H1 (cell line): ENCODE measurements at regions not wholly inside any gene's neighbourhood (a gene's known extent, or its start where the extent isn't known, plus 50 kb on each side); places are given as distances from the start of the nearest gene placed in this dataset.

ENCODE experiments used
- CTCF ChIA-PET: fragments of 300-600 bp; sonication (Branson Sonifier 250); formaldehyde crosslinking; loops from one replicate; lab custom pipeline; 2021; ENCODE audit not compliant: partially characterized antibody; lab: Charles Lee
- POLR2A ChIA-PET: fragments of 300-600 bp; sonication (Branson Sonifier 250); formaldehyde crosslinking; loops from one replicate; lab custom pipeline; 2021; ENCODE audit warnings: inconsistent platforms; ENCODE audit not compliant: partially characterized antibody; lab: Charles Lee
- DNase-seq, 2 experiments: peaks; one replicate each; pipeline versions ENCODE4 v3.0.0 to v3.0.0-alpha.2; 2010 to 2022; ENCODE audit warnings: low spot score in 2 of 2, low read depth in 1 of 2, mixed read lengths in 1 of 2
- FAIRE-seq: peaks from 2 replicates; lab custom pipeline; 2011; peaks lifted over from hg19 to GRCh38; lab: Jason Lieb, UNC
- H2AFZ ChIP-seq: 2 replicates; pipeline ENCODE4 v1.8.1; 2012; ENCODE audit warnings: low read length, inconsistent platforms
- H2AK5ac ChIP-seq: 2 replicates; pipeline ENCODE4 v1.6.1; 2013; ENCODE audit warnings: low read depth, low read length
- H2BK120ac ChIP-seq: replicated peaks from 2 replicates; pipeline ENCODE3; 2013; ENCODE audit warnings: low read depth, low read length, inconsistent platforms
- H2BK12ac ChIP-seq: 2 replicates; pipeline ENCODE4 v1.6.1; 2013; ENCODE audit warnings: low read depth, low read length
- H2BK15ac ChIP-seq: 2 replicates; pipeline ENCODE4 v1.6.1; 2013; ENCODE audit warnings: low read length
- H2BK20ac ChIP-seq: 2 replicates; pipeline ENCODE4 v1.6.1; 2013; ENCODE audit warnings: low read length
- H2BK5ac ChIP-seq: 2 replicates; pipeline ENCODE4 v1.6.1; 2013; ENCODE audit warnings: low read depth, low read length
- H3K14ac ChIP-seq: 2 replicates; pipeline ENCODE4 v1.6.1; 2013; ENCODE audit warnings: inconsistent platforms; ENCODE audit not compliant: insufficient read length
- H3K18ac ChIP-seq: 2 replicates; pipeline ENCODE4 v1.6.1; 2013; ENCODE audit warnings: low read length; ENCODE audit errors: extremely low read depth
- H3K23ac ChIP-seq: 2 replicates; pipeline ENCODE4 v1.6.1; 2013; ENCODE audit warnings: inconsistent platforms; ENCODE audit not compliant: insufficient read length
- H3K23me2 ChIP-seq: 2 replicates; pipeline ENCODE4 v1.6.1; 2013; ENCODE audit warnings: low read depth, low read length
- H3K27ac ChIP-seq: 2 replicates; pipeline ENCODE4 v1.6.1; 2011; ENCODE audit warnings: low read depth, low read length, inconsistent platforms
- H3K27me3 ChIP-seq, 4 experiments: replicated peaks in 1 of 4; 1 replicate in 1 of 4; 2 replicates in 3 of 4; pipeline versions ENCODE4 v1.6.1 to v1.8.1; 2011 to 2013; ENCODE audit warnings: low read length in 3 of 4, mild to moderate bottlenecking in 3 of 4, inconsistent platforms in 2 of 4, mixed read lengths in 2 of 4, moderate library complexity in 1 of 4; ENCODE audit not compliant: control insufficient read depth in 3 of 4, insufficient read depth in 3 of 4; ENCODE audit errors: extremely low read depth in 1 of 4
- H3K36me3 ChIP-seq, 4 experiments: 2 replicates each; pipeline versions ENCODE4 v1.6.1 to v1.8.1; 2011 to 2013; ENCODE audit warnings: mild to moderate bottlenecking in 4 of 4, low read length in 3 of 4, moderate library complexity in 2 of 4, control low read depth in 1 of 4, inconsistent platforms in 1 of 4; ENCODE audit not compliant: insufficient read depth in 4 of 4, control insufficient read depth in 2 of 4
- H3K4ac ChIP-seq: replicated peaks from 2 replicates; pipeline ENCODE3; 2013; ENCODE audit warnings: low read length, low read depth, mixed read lengths, inconsistent platforms; ENCODE audit not compliant: insufficient read length
- H3K4me1 ChIP-seq, 4 experiments: replicated peaks in 1 of 4; 1 replicate in 1 of 4; 2 replicates in 3 of 4; pipeline versions ENCODE4 v1.6.1 to v1.8.1; 2011 to 2013; ENCODE audit warnings: low read length in 3 of 4, inconsistent platforms in 2 of 4, mixed read lengths in 1 of 4; ENCODE audit not compliant: insufficient read depth in 4 of 4, control insufficient read depth in 3 of 4
- H3K4me2 ChIP-seq, 2 experiments: 2 replicates each; pipeline versions ENCODE4 v1.6.1 to v1.8.1; 2011 to 2013; ENCODE audit warnings: low read depth in 2 of 2, low read length in 2 of 2, control low read depth in 1 of 2, inconsistent platforms in 1 of 2, mild to moderate bottlenecking in 1 of 2; ENCODE audit not compliant: insufficient read depth in 1 of 2
- H3K4me3 ChIP-seq, 4 experiments: fragments of 200-600, 300-600 bp in 1 of 4; sonication (generic), shearing (Covaris generic), sonication (Bioruptor Twin) in 1 of 4; 2 replicates each; pipeline versions ENCODE4 v1.5.1 to v1.8.1; 2011 to 2016; ENCODE audit warnings: low read length in 4 of 4, low read depth in 3 of 4, control low read depth in 2 of 4, inconsistent platforms in 2 of 4, mild to moderate bottlenecking in 2 of 4, mixed read lengths in 1 of 4, moderate library complexity in 1 of 4; ENCODE audit not compliant: insufficient read depth in 2 of 4; ENCODE audit errors: extremely low read depth in 1 of 4
- H3K56ac ChIP-seq: replicated peaks from 2 replicates; pipeline ENCODE3; 2013; ENCODE audit warnings: low read depth, mild to moderate bottlenecking, mixed read lengths, low read length, inconsistent platforms; ENCODE audit not compliant: insufficient read length
- H3K79me1 ChIP-seq: 2 replicates; pipeline ENCODE4 v1.6.1; 2013; ENCODE audit warnings: low read depth, low read length, control low read depth
- H3K79me2 ChIP-seq, 2 experiments: 2 replicates each; pipeline versions ENCODE4 v1.6.1 to v1.8.1; 2012 to 2013; ENCODE audit warnings: low read length in 2 of 2, mild to moderate bottlenecking in 2 of 2, inconsistent platforms in 1 of 2; ENCODE audit not compliant: insufficient read depth in 2 of 2, control insufficient read depth in 1 of 2
- H3K9ac ChIP-seq, 4 experiments: replicated peaks in 1 of 4; 1 replicate in 1 of 4; 2 replicates in 3 of 4; pipeline versions ENCODE4 v1.6.1 to v1.8.1; 2011 to 2013; ENCODE audit warnings: low read depth in 3 of 4, low read length in 3 of 4, control low read depth in 2 of 4, mild to moderate bottlenecking in 2 of 4, moderate library complexity in 2 of 4, inconsistent platforms in 1 of 4; ENCODE audit errors: extremely low read depth in 1 of 4
- H3K9me3 ChIP-seq, 2 experiments: 2 replicates each; pipeline versions ENCODE4 v1.6.1 to v1.8.1; 2012 to 2013; ENCODE audit warnings: mild to moderate bottlenecking in 2 of 2, moderate library complexity in 2 of 2, control low read depth in 1 of 2, inconsistent platforms in 1 of 2, low read depth in 1 of 2, low read length in 1 of 2, mixed read lengths in 1 of 2; ENCODE audit not compliant: insufficient read depth in 2 of 2
- H4K20me1 ChIP-seq, 2 experiments: replicated peaks in 1 of 2; 2 replicates each; pipeline versions ENCODE3 to v1.8.1; 2011 to 2013; ENCODE audit warnings: inconsistent platforms in 2 of 2, low read length in 2 of 2, mild to moderate bottlenecking in 1 of 2; ENCODE audit not compliant: insufficient read depth in 2 of 2, control insufficient read depth in 1 of 2
- H4K5ac ChIP-seq: 2 replicates; pipeline ENCODE4 v1.6.1; 2013; ENCODE audit warnings: low read length, low read depth, mixed read lengths, inconsistent platforms; ENCODE audit not compliant: insufficient read length
- H4K8ac ChIP-seq: 2 replicates; pipeline ENCODE4 v1.8.0; 2013; ENCODE audit warnings: mild to moderate bottlenecking, moderate library complexity, low read length, inconsistent platforms; ENCODE audit not compliant: insufficient read depth; ENCODE audit errors: extremely low read depth
- H4K91ac ChIP-seq: replicated peaks from 2 replicates; pipeline ENCODE3; 2013; ENCODE audit warnings: low read length, mixed read lengths, inconsistent platforms; ENCODE audit not compliant: insufficient read length
- SIN3A ChIP-seq, 2 experiments: IDR thresholded peaks in 1 of 2; conservative IDR thresholded peaks in 1 of 2; 2 replicates each; pipeline ENCODE4 v1.6.1; 2011 to 2012; ENCODE audit warnings: low read length in 2 of 2, improper control_type of control experiment in 1 of 2, low read depth in 1 of 2, mild to moderate bottlenecking in 1 of 2
- WGBS, 2 experiments: shearing (Covaris generic) in 1 of 2; methylation state at CpG; one replicate each; pipeline versions ENCODE4 v1.1.6 to v1.1.7; 2013 to 2015; ENCODE audit warnings: low lambda C conversion rate in 2 of 2, mixed read lengths in 2 of 2, inconsistent platforms in 1 of 2, low coverage in 1 of 2, missing lambda C conversion rate in 1 of 2; ENCODE audit not compliant: insufficient replicate concordance in 2 of 2, insufficient coverage in 1 of 2, insufficient read length in 1 of 2; ENCODE audit errors: extremely low coverage in 1 of 2, missing lambda C conversion rate in 1 of 2; 5-methylcytosine and 5-hydroxymethylcytosine counted together

- H3K23me2 ChIP-seq = no peaks in the 10 kb centered on the region
- H3K79me1 ChIP-seq = no peaks in the 10 kb centered on the region
- no peak overlapping the region for H4K8ac ChIP-seq
- no peak overlapping the region for H4K91ac ChIP-seq
- H3K9me3 ChIP-seq = peaks cover 10 to 15% of the 10 kb centered on the region in 2 experiments; a peak in 3 of 4 replicates
- no peak overlapping the region for H4K5ac ChIP-seq
- no peak overlapping the region for H3K9ac ChIP-seq
- H2AK5ac ChIP-seq = no peak overlapping the region
- H3K14ac ChIP-seq = no peak overlapping the region
- H3K79me2 ChIP-seq = no peaks in the 10 kb centered on the region
- ChIA-PET POLR2A (no interaction called here), CTCF (interaction anchor here (0.7 to 1.4 kb wide), 2 partner anchors 9 to 146 kb away, joined by 3 to 4 read pairs; no protein-coding TSS in a partner anchor)
- H3K27me3 ChIP-seq = no peaks in the 10 kb centered on the region
- no peaks in the 10 kb centered on the region for H4K20me1 ChIP-seq
- no peak overlapping the region for H3K18ac ChIP-seq
- TF ChIP-seq SIN3A (conservative IDR thresholded peaks at IDR 0.05 in 1 of 2, IDR thresholded peaks at IDR 0.05 in 1 of 2; ENCODE audit: low read depth in 1 of 2, low read length in 2 of 2) = no peak
- H2AFZ ChIP-seq = no peak overlapping the region
- H2BK15ac ChIP-seq = no peak overlapping the region
- 75% methylated on average over 1 of the region's 1 CpG; no CpG with 5 or more reads in 1 of the 2 experiments for WGBS, 2 experiments
- no peak overlapping the region for H3K27ac ChIP-seq
- no peak for FAIRE-seq
- DNase-seq = no peak
- no peak overlapping the region for H3K56ac ChIP-seq
- H3K36me3 ChIP-seq = no peaks in the 10 kb centered on the region
- H3K4ac ChIP-seq = no peak overlapping the region
- H3K23ac ChIP-seq = no peak overlapping the region
- H3K4me3 ChIP-seq = no peak overlapping the region
- no peak overlapping the region for H2BK20ac ChIP-seq
- no peaks in the 10 kb centered on the region for H3K4me1 ChIP-seq
- H2BK5ac ChIP-seq = no peak overlapping the region
- H3K4me2 ChIP-seq = no peak overlapping the region
- H2BK120ac ChIP-seq = no peak overlapping the region
- H2BK12ac ChIP-seq = no peak overlapping the region
Measured at GRCh38 chr1:90344963-90345730, 350.2 kb downstream of the ZNF326 start.
